Right lobe of liver (tissue), 6 donors: ENCODE measurements at regions not wholly inside any gene's neighbourhood (a gene's known extent, or its start where the extent isn't known, plus 50 kb on each side); places are given as distances from the start of the nearest gene placed in this dataset.

Experiments used
- ATAC-seq, 4 donors: fragments of 200-7000 bp; cut with Tn5 transposase; one replicate each; pipeline ENCODE4 v1.9.1; 2020; ENCODE audit warnings: mild to moderate bottlenecking in 4 of 4, moderate library complexity in 4 of 4
- DNase-seq, 3 donors: peaks; one replicate each; pipeline ENCODE4 v3.0.0-alpha.2; 2020
- H3K27ac ChIP-seq, 3 donors: fragments of 200-600 bp; one replicate each; pipeline ENCODE4 v1.8.0; 2022
- H3K27me3 ChIP-seq, 2 donors: fragments of 200-600 bp; one replicate each; pipeline ENCODE4 v1.8.0; 2022
- H3K36me3 ChIP-seq, 4 donors: fragments of 200-600 bp; sonication (generic) in 1 of 4; one replicate each; pipeline versions ENCODE4 v1.5.1 to v1.8.0; 2017 to 2022; ENCODE audit warnings: control low read depth in 1 of 4
- H3K4me1 ChIP-seq, 4 donors: fragments of 200-600 bp; sonication (generic) in 1 of 4; one replicate each; pipeline versions ENCODE4 v1.5.1 to v1.8.0; 2017 to 2022; ENCODE audit warnings: control low read depth in 1 of 4
- H3K4me3 ChIP-seq, 3 donors: fragments of 200-600 bp; one replicate each; pipeline ENCODE4 v1.8.0; 2022
- H3K9me3 ChIP-seq, 4 donors: fragments of 200-600 bp; sonication (generic) in 1 of 4; one replicate each; pipeline versions ENCODE4 v1.5.1 to v1.8.0; 2017 to 2022; ENCODE audit warnings: control low read depth in 1 of 4
- POLR2A ChIP-seq: fragments of 450-650 bp; IDR thresholded peaks from one replicate; pipeline ENCODE4 v1.6.1; 2017; ENCODE audit warnings: antibody characterized with exemption, mild to moderate bottlenecking
- WGBS: methylation state at CpG from one replicate; pipeline ENCODE4 v1.1.6; 2018; ENCODE audit warnings: low coverage, low lambda C conversion rate; ENCODE audit not compliant: insufficient coverage; ENCODE audit errors: missing lambda C conversion rate; 5-methylcytosine and 5-hydroxymethylcytosine counted together
- intact Hi-C, 2 donors: fragments of 100-400 bp; cut with DNase I; formaldehyde crosslinking; loops; one replicate each; pipeline versions ENCODE4 v1.11.2 to v1.14.1; 2022
- TF ChIP-seq, protein P1 (sequence below), 4 donors: fragments of 200-600 bp in 3 of 4; fragments of 450-650 bp in 1 of 4; IDR thresholded peaks; one replicate each; pipeline versions ENCODE4 v1.5.1 to v1.8.0; 2016 to 2022; ENCODE audit warnings: antibody characterized with exemption in 4 of 4, mild to moderate bottlenecking in 2 of 4
- donor health status: DM: no; HTN: yes; CAD: no.
- donor health status: DM: no; HTN: no; CAD: no.
- donor health status: DM: no; HTN: no; CAD: no.
- donor health status: DM: no; HTN: yes; CAD: no.
- donor health status: DM: no; HTN: yes; CAD: no.

DNA sequence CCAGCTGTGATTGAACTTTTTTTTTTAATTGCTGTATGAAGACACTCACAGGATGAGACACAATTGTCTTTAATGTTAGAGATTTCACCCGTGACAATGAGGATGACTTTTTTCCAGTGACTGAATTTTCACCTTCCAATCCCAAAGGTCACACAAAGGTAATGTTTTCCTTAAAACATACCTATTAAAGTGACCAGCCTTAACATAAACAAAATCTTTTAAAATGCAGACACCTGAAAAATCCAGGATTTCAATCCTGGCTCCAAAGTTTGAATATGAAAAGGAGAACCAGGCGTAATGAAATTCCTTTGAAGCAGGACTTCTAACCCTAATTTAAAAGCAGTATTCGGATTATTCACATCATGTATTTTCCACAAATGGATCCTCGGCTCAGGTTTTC, 647.7 kb downstream of the GATA3 start:
- intact Hi-C loops: no loop called here
- WGBS: 43% methylated on average over 4 of the region's 4 CpGs
- ATAC-seq (no peak), DNase-seq (no peak)
- Histone ChIP-seq H3K27me3 (no peaks in the 10 kb centered on the region), H3K4me1 (no peaks in the 10 kb centered on the region), H3K9me3 (no peaks in the 10 kb centered on the region), H3K27ac (no peak overlapping the region), H3K4me3 (no peak overlapping the region), H3K36me3 (no peaks in the 10 kb centered on the region)
- TF ChIP-seq POLR2A: no peak
- TF ChIP-seq, protein P1, sequence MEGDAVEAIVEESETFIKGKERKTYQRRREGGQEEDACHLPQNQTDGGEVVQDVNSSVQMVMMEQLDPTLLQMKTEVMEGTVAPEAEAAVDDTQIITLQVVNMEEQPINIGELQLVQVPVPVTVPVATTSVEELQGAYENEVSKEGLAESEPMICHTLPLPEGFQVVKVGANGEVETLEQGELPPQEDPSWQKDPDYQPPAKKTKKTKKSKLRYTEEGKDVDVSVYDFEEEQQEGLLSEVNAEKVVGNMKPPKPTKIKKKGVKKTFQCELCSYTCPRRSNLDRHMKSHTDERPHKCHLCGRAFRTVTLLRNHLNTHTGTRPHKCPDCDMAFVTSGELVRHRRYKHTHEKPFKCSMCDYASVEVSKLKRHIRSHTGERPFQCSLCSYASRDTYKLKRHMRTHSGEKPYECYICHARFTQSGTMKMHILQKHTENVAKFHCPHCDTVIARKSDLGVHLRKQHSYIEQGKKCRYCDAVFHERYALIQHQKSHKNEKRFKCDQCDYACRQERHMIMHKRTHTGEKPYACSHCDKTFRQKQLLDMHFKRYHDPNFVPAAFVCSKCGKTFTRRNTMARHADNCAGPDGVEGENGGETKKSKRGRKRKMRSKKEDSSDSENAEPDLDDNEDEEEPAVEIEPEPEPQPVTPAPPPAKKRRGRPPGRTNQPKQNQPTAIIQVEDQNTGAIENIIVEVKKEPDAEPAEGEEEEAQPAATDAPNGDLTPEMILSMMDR (IDR thresholded peaks at IDR 0.05): no peak

DNA sequence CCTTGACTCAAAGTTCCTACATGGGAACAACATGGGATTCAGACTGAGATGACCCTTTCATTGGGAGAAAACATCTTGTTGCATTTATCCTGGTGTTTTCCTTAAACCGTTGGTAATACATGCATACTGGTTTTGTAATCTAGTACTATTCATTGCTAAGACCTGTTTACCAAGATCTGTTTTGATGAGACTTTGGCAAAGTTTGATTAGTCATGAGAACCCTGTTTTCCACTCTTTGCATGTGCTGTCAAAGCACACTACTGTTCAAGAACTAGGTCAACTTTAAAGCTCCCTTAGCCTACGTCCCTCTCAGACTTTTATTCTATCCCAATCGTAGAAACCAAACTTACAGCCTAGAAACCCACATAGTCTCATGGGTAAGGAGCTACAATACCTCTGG, 650.9 kb downstream of the GATA3 start:
- Histone ChIP-seq H3K27me3 (no peaks in the 10 kb centered on the region), H3K36me3 (no peaks in the 10 kb centered on the region), H3K27ac (no peak overlapping the region), H3K9me3 (no peaks in the 10 kb centered on the region), H3K4me1 (no peaks in the 10 kb centered on the region), H3K4me3 (no peak overlapping the region)
- WGBS: 26% methylated on average over 3 of the region's 3 CpGs
- no peak for DNase-seq
- TF ChIP-seq, protein P1 (IDR thresholded peaks at IDR 0.05): no peak
- TF ChIP-seq POLR2A: no peak
- no peak for ATAC-seq
- intact Hi-C loops: no loop called here

DNA sequence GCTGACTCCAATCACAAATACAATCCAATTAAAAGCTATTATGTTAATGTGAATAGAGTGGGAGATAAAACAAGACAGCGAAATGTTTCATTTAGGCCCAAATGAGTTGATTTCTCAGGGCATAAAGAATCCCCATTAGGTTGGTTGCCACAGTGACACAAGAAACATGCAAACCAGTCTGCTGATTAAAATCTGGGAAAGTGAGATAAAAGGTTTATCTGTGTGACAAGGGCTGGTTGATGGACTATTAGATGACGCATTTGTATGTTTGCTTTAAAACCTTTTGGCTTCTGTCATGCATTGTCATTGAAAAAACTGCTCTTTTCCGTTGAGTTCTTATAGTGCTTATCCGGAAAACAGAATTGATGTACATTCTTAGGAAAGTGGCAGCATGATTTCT, 658.2 kb downstream of the GATA3 start:
- Histone ChIP-seq H3K9me3 (no peaks in the 10 kb centered on the region), H3K27me3 (no peaks in the 10 kb centered on the region), H3K27ac (no peak overlapping the region), H3K4me3 (no peak overlapping the region), H3K36me3 (no peaks in the 10 kb centered on the region), H3K4me1 (no peaks in the 10 kb centered on the region)
- no peak for TF ChIP-seq POLR2A
- TF ChIP-seq, protein P1 (IDR thresholded peaks at IDR 0.05): no peak
- no peak for ATAC-seq
- no peak for DNase-seq
- intact Hi-C loops: no loop called here
- WGBS: 64% methylated on average over 4 of the region's 4 CpGs

DNA sequence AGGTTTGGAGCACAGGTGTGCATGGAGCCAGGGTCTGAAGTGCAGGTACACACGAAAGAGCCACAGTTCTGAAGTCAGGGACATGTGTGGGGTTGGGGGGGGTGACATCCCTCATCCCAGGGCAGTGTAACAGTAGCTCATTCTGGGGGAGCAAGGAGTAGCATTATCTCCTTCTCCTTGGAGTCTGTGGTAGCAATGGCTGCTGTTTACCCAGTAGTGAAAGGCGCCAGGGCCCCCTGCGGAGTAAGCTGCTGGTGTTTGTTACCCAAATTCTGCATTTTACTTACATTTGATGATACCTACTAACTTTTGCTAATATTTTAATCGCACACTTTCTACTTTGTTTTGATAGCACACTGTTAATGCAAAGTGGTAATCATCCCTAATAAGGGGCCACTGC, 665.5 kb downstream of the GATA3 start:
- no peak for ATAC-seq

More for the DNA sequence above, 665.5 kb downstream of the GATA3 start:
- TF ChIP-seq, protein P1 (IDR thresholded peaks at IDR 0.05): no peak
- no peak for TF ChIP-seq POLR2A
- intact Hi-C loops: no loop called here
- H3K9me3 ChIP-seq: no peaks in the 10 kb centered on the region
- H3K27ac ChIP-seq: no peak overlapping the region
- DNase-seq: no peak
- no peak overlapping the region for H3K4me3 ChIP-seq
- WGBS: 80% methylated on average over 1 of the region's 4 CpGs
- H3K36me3 ChIP-seq: no peaks in the 10 kb centered on the region
- no peaks in the 10 kb centered on the region for H3K27me3 ChIP-seq
- H3K4me1 ChIP-seq: no peaks in the 10 kb centered on the region
